Stomach (tissue), 4 donors: ENCODE measurements at regions not wholly inside any gene's neighbourhood (a gene's known extent, or its start where the extent isn't known, plus 50 kb on each side); places are given as distances from the start of the nearest gene placed in this dataset.

Experiments
- POLR2AphosphoS5 ChIP-seq, 3 donors: sonication (generic); formaldehyde crosslinking; IDR thresholded peaks; one replicate each; pipeline ENCODE4 v1.6.1; 2016; ENCODE audit warnings: antibody characterized with exemption in 3 of 3
- TF ChIP-seq, protein P1 (sequence below), 7 experiments: fragments of 450-650 bp in 4 of 7; fragments of 200-600 bp in 3 of 7; sonication (generic) in 3 of 7; IDR thresholded peaks; one replicate each; pipeline ENCODE4 v1.5.1; 2016 to 2019; ENCODE audit warnings: antibody characterized with exemption in 7 of 7, control low read depth in 2 of 7, mild to moderate bottlenecking in 1 of 7

DNA sequence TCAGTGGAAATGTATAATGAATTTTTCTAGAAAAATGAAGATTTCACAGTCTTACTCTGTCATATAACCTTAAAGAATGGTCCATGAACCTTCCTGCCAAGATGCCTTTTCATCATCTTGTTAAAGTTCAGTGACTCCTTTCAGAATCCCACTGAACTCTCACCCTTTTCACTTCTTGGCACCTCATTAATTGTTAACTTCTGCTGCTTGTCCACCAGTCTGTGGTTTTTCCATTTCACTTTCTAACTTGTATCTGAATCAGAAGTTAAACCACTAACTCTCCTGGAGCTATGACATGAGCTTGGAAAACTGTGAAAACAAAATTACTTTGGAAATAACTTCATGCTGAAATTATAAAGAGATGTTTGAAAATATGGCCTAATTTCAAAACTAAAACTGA, 281.2 kb upstream of the ALCAM start:
- no peak for TF ChIP-seq POLR2AphosphoS5 (IDR thresholded peaks at IDR 0.05)
- TF ChIP-seq, protein P1, sequence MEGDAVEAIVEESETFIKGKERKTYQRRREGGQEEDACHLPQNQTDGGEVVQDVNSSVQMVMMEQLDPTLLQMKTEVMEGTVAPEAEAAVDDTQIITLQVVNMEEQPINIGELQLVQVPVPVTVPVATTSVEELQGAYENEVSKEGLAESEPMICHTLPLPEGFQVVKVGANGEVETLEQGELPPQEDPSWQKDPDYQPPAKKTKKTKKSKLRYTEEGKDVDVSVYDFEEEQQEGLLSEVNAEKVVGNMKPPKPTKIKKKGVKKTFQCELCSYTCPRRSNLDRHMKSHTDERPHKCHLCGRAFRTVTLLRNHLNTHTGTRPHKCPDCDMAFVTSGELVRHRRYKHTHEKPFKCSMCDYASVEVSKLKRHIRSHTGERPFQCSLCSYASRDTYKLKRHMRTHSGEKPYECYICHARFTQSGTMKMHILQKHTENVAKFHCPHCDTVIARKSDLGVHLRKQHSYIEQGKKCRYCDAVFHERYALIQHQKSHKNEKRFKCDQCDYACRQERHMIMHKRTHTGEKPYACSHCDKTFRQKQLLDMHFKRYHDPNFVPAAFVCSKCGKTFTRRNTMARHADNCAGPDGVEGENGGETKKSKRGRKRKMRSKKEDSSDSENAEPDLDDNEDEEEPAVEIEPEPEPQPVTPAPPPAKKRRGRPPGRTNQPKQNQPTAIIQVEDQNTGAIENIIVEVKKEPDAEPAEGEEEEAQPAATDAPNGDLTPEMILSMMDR (IDR thresholded peaks at IDR 0.05), result no peak
